HEK293T (cell line): ENCODE measurements at regions not wholly inside any gene's neighbourhood (a gene's known extent, or its start where the extent isn't known, plus 50 kb on each side); places are given as distances from the start of the nearest gene placed in this dataset.

Experiments used
- ELF4 ChIP-seq: fragments of 450-650 bp; IDR thresholded peaks from 2 replicates; pipeline ENCODE4 v1.6.1; 2017; ENCODE audit warnings: antibody characterized with exemption
- FOXA1 ChIP-seq: fragments of 450-650 bp; IDR thresholded peaks from 2 replicates; pipeline ENCODE4 v1.6.1; 2016; ENCODE audit warnings: mild to moderate bottlenecking
- FOXK2 ChIP-seq: fragments of 450-650 bp; IDR thresholded peaks from 2 replicates; pipeline ENCODE4 v1.6.1; 2016; ENCODE audit warnings: mild to moderate bottlenecking
- PKNOX1 ChIP-seq: fragments of 450-650 bp; IDR thresholded peaks from 2 replicates; pipeline ENCODE4 v1.6.1; 2016
- SP1 ChIP-seq: fragments of 450-650 bp; IDR thresholded peaks from 2 replicates; pipeline ENCODE4 v1.6.1; 2017
- TARDBP ChIP-seq: fragments of 450-650 bp; IDR thresholded peaks from 2 replicates; pipeline ENCODE4 v1.6.1; 2016

DNA sequence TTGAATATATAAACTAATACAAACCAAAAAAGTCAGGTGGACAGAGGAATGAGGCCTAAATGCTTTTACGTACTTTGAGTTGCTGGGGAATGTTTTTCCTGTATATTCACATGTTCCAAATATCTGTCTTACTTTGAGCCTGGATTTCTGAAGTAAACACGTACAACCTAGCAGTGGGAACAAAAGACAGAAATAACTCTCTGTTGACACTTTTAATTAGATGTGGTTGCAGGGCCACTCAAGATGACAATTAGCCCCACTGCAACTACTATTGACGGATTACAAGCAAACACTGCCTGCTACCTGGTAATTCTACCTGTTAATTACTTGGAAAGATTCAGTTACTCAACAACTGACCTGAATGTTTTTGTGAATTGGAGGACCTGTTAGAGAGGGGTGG lies 196.9 kb downstream of the TTLL7 start:
- TF ChIP-seq FOXA1 (no peak), SP1 (no peak), FOXK2 (no peak), PKNOX1 (no peak), TARDBP (no peak), ELF4 (no peak)
